Mesendoderm (in vitro differentiated cells): ENCODE measurements at regions not wholly inside any gene's neighbourhood (a gene's known extent, or its start where the extent isn't known, plus 50 kb on each side); places are given as distances from the start of the nearest gene placed in this dataset.

ENCODE experiments used
- DNase-seq: peaks from one replicate; pipeline ENCODE4 v3.0.0; 2013
- H2AK5ac ChIP-seq: 2 replicates; pipeline ENCODE4 v1.6.1; 2013; ENCODE audit warnings: low read length, inconsistent platforms
- H2BK120ac ChIP-seq: 2 replicates; pipeline ENCODE4 v1.6.1; 2013; ENCODE audit warnings: low read depth, mild to moderate bottlenecking, low read length, moderate library complexity, mixed read lengths
- H2BK15ac ChIP-seq: replicated peaks from 2 replicates; pipeline ENCODE4 v1.6.1; 2013; ENCODE audit warnings: low read depth, mild to moderate bottlenecking, moderate library complexity
- H2BK5ac ChIP-seq: 2 replicates; pipeline ENCODE4 v1.6.1; 2013; ENCODE audit warnings: low read length, inconsistent platforms
- H3K18ac ChIP-seq: 2 replicates; pipeline ENCODE4 v1.6.1; 2013; ENCODE audit warnings: mild to moderate bottlenecking, low read length, mixed read lengths
- H3K23ac ChIP-seq: one replicate; pipeline ENCODE4 v1.6.1; 2013; ENCODE audit warnings: low read length
- H3K27ac ChIP-seq: 2 replicates; pipeline ENCODE4 v1.5.1; 2013; ENCODE audit warnings: low read depth, mild to moderate bottlenecking, inconsistent platforms, low read length, moderate library complexity
- H3K27me3 ChIP-seq: 2 replicates; pipeline ENCODE4 v1.6.1; 2013; ENCODE audit warnings: low read length, control low read depth, mild to moderate bottlenecking, inconsistent platforms; ENCODE audit not compliant: insufficient read depth, poor library complexity
- H3K36me3 ChIP-seq: 2 replicates; pipeline ENCODE4 v1.6.1; 2013; ENCODE audit warnings: low read length, inconsistent platforms; ENCODE audit not compliant: control insufficient read depth, insufficient read depth
- H3K4ac ChIP-seq: one replicate; pipeline ENCODE4 v1.6.1; 2013; ENCODE audit warnings: low read depth, mild to moderate bottlenecking, low read length, moderate library complexity
- H3K4me1 ChIP-seq: 2 replicates; pipeline ENCODE4 v1.6.1; 2013; ENCODE audit warnings: low read depth, low read length, inconsistent platforms; ENCODE audit not compliant: control insufficient read depth
- H3K4me2 ChIP-seq: 2 replicates; pipeline ENCODE4 v1.6.1; 2013; ENCODE audit warnings: low read length
- H3K4me3 ChIP-seq: 2 replicates; pipeline ENCODE4 v1.5.1; 2013; ENCODE audit warnings: mild to moderate bottlenecking, low read length
- H3K56ac ChIP-seq: one replicate; pipeline ENCODE4 v1.6.1; 2013; ENCODE audit warnings: low read length
- H3K79me1 ChIP-seq: 2 replicates; pipeline ENCODE4 v1.6.1; 2013; ENCODE audit warnings: low read length, inconsistent platforms
- H3K79me2 ChIP-seq: 2 replicates; pipeline ENCODE4 v1.6.1; 2013; ENCODE audit warnings: mild to moderate bottlenecking, low read length; ENCODE audit not compliant: control insufficient read depth, insufficient read depth
- H3K9ac ChIP-seq: 2 replicates; pipeline ENCODE4 v1.6.1; 2013; ENCODE audit warnings: low read length, inconsistent platforms
- H4K5ac ChIP-seq: one replicate; pipeline ENCODE4 v1.6.1; 2013; ENCODE audit warnings: low read length
- H4K8ac ChIP-seq: one replicate; pipeline ENCODE4 v1.6.1; 2013; ENCODE audit warnings: low read depth, mild to moderate bottlenecking, control low read depth, low read length, moderate library complexity
- WGBS: extraction: QIAGEN DNeasy Blood & Tissue Kit; methylation state at CpG from one replicate; pipeline ENCODE4 v1.1.7; 2013; ENCODE audit warnings: low lambda C conversion rate, missing lambda C conversion rate; ENCODE audit not compliant: insufficient coverage; ENCODE audit errors: extremely low coverage; 5-methylcytosine and 5-hydroxymethylcytosine counted together

DNA sequence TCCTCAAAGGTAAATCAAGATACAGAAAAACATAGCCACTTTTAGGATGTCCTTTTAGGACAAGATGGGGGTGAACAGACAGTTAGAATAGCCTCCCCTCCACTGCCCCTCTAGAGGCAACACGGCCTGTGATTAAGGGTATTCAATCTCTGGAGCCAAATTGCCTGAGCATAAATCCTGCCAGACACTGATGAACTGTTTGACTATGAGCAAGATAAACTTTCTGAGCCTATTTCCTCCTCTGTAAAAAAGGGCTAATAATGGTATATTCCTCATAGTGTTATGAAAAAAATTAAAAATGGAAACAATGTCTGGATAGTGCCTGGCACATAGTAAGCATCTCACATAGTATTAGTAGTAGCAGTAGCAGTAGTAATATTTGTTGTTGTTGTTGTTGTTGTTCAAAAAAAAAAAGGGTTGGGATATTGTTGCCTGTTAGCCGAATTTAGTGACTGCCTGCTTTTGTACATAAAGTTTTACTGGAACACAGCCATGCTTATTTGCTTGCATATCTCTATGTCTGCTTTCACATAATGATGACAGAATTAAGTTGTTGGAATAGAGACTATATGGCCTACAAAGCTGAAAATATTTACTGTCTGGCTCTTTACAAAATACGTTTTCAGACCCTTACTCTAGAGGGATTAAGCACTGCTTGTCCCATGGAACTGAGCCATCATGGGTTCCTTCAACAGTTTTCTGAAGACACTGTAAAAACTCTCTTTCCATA, 536.3 kb downstream of the TLE4 start:
- H3K4me1 ChIP-seq, result no peaks in the 10 kb centered on the region
- H3K56ac ChIP-seq, result no peak overlapping the region
- H3K4me3 ChIP-seq, result no peak overlapping the region
- no CpG with 5 or more reads among the region's 3 CpGs for WGBS
- no peak overlapping the region for H4K8ac ChIP-seq
- H3K79me1 ChIP-seq, result no peaks in the 10 kb centered on the region
- H2BK120ac ChIP-seq, result no peak overlapping the region
- no peak overlapping the region for H3K4ac ChIP-seq
- H3K27ac ChIP-seq, result no peak overlapping the region
- no peak overlapping the region for H2BK5ac ChIP-seq
- no peaks in the 10 kb centered on the region for H3K79me2 ChIP-seq
- H3K27me3 ChIP-seq, result no peaks in the 10 kb centered on the region
- H2AK5ac ChIP-seq, result no peak overlapping the region
- H3K18ac ChIP-seq, result no peak overlapping the region
- H4K5ac ChIP-seq, result no peak overlapping the region
- H2BK15ac ChIP-seq, result no peak overlapping the region
- H3K9ac ChIP-seq, result no peak overlapping the region
- H3K23ac ChIP-seq, result no peak overlapping the region
- no peak for DNase-seq
- H3K36me3 ChIP-seq, result no peaks in the 10 kb centered on the region
- H3K4me2 ChIP-seq, result no peak overlapping the region

- Histone ChIP-seq H3K4ac (no peak overlapping the region), H3K79me1 (no peaks in the 10 kb centered on the region), H4K8ac (no peak overlapping the region), H3K56ac (no peak overlapping the region), H3K23ac (no peak overlapping the region), H3K27me3 (no peaks in the 10 kb centered on the region), H4K5ac (no peak overlapping the region), H3K79me2 (no peaks in the 10 kb centered on the region), H3K4me1 (no peaks in the 10 kb centered on the region), H2BK15ac (no peak overlapping the region), H3K4me3 (no peak overlapping the region), H3K4me2 (no peak overlapping the region), H2BK120ac (no peak overlapping the region), H3K9ac (no peak overlapping the region), H3K18ac (no peak overlapping the region), H3K36me3 (no peaks in the 10 kb centered on the region), H3K27ac (no peak overlapping the region), H2BK5ac (no peak overlapping the region), H2AK5ac (no peak overlapping the region)
- WGBS, result no CpG with 5 or more reads among the region's 4 CpGs
- DNase-seq, result no peak
Measured at GRCh38 chr9:80097476-80097875, 525.7 kb downstream of the TLE4 start.

GRCh38 chr9:80094176-80094771, 522.5 kb downstream of the TLE4 start:
- H4K5ac ChIP-seq, result no peak overlapping the region
- no peak overlapping the region for H3K4me3 ChIP-seq
- no peaks in the 10 kb centered on the region for H3K79me2 ChIP-seq
- no peaks in the 10 kb centered on the region for H3K4me1 ChIP-seq
- H3K9ac ChIP-seq, result no peak overlapping the region
- WGBS, result no CpG with 5 or more reads among the region's 1 CpG
- DNase-seq, result no peak
- no peak overlapping the region for H3K56ac ChIP-seq
- H3K27me3 ChIP-seq, result no peaks in the 10 kb centered on the region
- no peak overlapping the region for H4K8ac ChIP-seq
- no peaks in the 10 kb centered on the region for H3K79me1 ChIP-seq
- no peak overlapping the region for H3K23ac ChIP-seq
- no peak overlapping the region for H2AK5ac ChIP-seq
- H2BK5ac ChIP-seq, result no peak overlapping the region
- no peak overlapping the region for H3K4ac ChIP-seq
- no peak overlapping the region for H3K4me2 ChIP-seq
- no peak overlapping the region for H3K18ac ChIP-seq
- H2BK15ac ChIP-seq, result no peak overlapping the region
- H3K27ac ChIP-seq, result no peak overlapping the region
- no peaks in the 10 kb centered on the region for H3K36me3 ChIP-seq
- H2BK120ac ChIP-seq, result no peak overlapping the region

GRCh38 chr9:80093695-80094094, 521.9 kb downstream of the TLE4 start:
- Histone ChIP-seq H3K4ac (no peak overlapping the region), H3K9ac (no peak overlapping the region), H3K4me3 (no peak overlapping the region), H3K18ac (no peak overlapping the region), H2AK5ac (no peak overlapping the region), H4K8ac (no peak overlapping the region), H2BK15ac (no peak overlapping the region), H4K5ac (no peak overlapping the region), H2BK5ac (no peak overlapping the region), H3K79me1 (no peaks in the 10 kb centered on the region), H3K27me3 (no peaks in the 10 kb centered on the region), H3K27ac (no peak overlapping the region), H3K23ac (no peak overlapping the region), H3K4me2 (no peak overlapping the region), H2BK120ac (no peak overlapping the region), H3K4me1 (no peaks in the 10 kb centered on the region), H3K56ac (no peak overlapping the region), H3K79me2 (no peaks in the 10 kb centered on the region), H3K36me3 (no peaks in the 10 kb centered on the region)
- no peak for DNase-seq
- no CpG with 5 or more reads among the region's 1 CpG for WGBS

DNA sequence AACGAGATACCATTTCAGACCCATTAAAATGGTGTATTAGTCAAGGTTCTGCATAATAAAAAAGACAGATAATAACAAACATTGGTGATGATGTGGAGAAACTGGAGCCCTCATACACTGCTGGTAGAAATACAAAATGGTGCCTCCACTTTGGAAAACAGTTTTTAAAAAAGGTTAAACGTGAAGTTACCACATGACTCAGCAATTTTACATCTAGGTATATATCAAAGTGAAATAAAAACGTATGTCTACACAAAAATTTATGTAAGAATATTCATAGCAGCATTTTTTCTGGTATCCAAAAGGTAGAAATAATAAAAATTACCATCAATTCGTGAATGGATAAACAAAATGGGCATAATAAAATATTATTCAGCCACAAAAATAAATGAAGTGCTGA, 519.8 kb downstream of the TLE4 start:
- Histone ChIP-seq H3K36me3 (no peaks in the 10 kb centered on the region), H3K23ac (no peak overlapping the region), H3K56ac (no peak overlapping the region), H3K4me1 (no peaks in the 10 kb centered on the region), H3K27ac (no peak overlapping the region), H2BK15ac (no peak overlapping the region), H2BK5ac (no peak overlapping the region), H3K79me2 (no peaks in the 10 kb centered on the region), H3K4me3 (no peak overlapping the region), H4K8ac (no peak overlapping the region), H3K4ac (no peak overlapping the region), H3K27me3 (no peaks in the 10 kb centered on the region), H4K5ac (no peak overlapping the region), H3K9ac (no peak overlapping the region), H2AK5ac (no peak overlapping the region), H3K79me1 (no peaks in the 10 kb centered on the region), H3K4me2 (no peak overlapping the region), H3K18ac (no peak overlapping the region), H2BK120ac (no peak overlapping the region)
- DNase-seq, result no peak
- WGBS, result no CpG with 5 or more reads among the region's 4 CpGs

DNA sequence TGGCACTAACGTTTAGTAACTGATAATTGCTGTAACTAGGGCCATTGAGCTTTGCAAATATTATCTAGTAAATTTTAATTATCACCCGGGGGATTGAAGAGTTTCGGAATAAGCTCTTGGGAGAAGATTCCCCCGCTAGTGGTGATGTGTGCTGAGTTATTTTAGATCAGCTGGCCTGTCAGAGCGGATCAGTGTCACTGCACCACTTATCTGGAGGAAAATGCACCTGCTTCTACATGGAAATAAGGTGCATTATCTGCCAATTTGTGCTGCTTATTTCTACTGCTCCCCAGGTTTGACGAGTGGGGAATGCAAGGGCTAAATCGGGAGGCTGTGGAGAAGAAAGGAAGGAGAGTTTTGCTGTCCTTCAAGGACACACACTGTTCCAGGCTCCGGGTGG, 518.6 kb downstream of the TLE4 start:
- Histone ChIP-seq H3K27ac (no peak overlapping the region), H3K23ac (no peak overlapping the region), H2BK15ac (no peak overlapping the region), H2BK120ac (no peak overlapping the region), H4K5ac (no peak overlapping the region), H3K9ac (no peak overlapping the region), H3K36me3 (no peaks in the 10 kb centered on the region), H2BK5ac (no peak overlapping the region), H3K79me2 (no peaks in the 10 kb centered on the region), H3K18ac (no peak overlapping the region), H3K27me3 (no peaks in the 10 kb centered on the region), H4K8ac (no peak overlapping the region), H3K56ac (no peak overlapping the region), H2AK5ac (no peak overlapping the region), H3K4me2 (no peak overlapping the region), H3K4ac (no peak overlapping the region), H3K4me3 (no peak overlapping the region), H3K4me1 (no peaks in the 10 kb centered on the region), H3K79me1 (no peaks in the 10 kb centered on the region)
- no peak for DNase-seq
- no CpG with 5 or more reads among the region's 8 CpGs for WGBS
